HL-60/S4 treated with retinoic acid at 250 ng/mL for 4 days and 3 days (cell line): ENCODE measurements at regions not wholly inside any gene's neighbourhood (a gene's known extent, or its start where the extent isn't known, plus 50 kb on each side); places are given as distances from the start of the nearest gene placed in this dataset.

ENCODE experiments used
- in situ Hi-C: fragments of 300-500 bp; cut with MboI; formaldehyde crosslinking; loops from 2 replicates; pipeline ENCODE4 v1.7.0; 2022; ENCODE audit warnings: low sequenced_read_pairs

DNA sequence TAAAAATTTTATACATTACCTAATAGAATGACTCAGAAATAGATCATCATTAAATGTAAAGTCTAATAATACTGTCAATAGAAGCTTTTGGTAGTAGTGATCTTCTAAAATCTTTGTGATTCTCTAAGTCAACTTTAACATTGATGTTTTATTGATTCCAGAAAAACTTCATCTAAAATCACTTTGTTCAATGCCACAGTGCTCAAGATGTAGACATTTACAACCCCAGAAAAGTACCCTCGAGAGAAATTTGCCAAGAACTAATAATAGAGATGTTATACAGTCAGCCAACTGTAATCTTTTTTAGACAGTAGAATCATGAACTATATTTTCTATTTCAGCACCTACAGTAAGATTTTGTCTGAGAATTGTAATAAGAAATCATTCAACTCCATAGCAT is 369.2 kb upstream of the AKR1E2 start:
- in situ Hi-C loops: no loop called here

DNA sequence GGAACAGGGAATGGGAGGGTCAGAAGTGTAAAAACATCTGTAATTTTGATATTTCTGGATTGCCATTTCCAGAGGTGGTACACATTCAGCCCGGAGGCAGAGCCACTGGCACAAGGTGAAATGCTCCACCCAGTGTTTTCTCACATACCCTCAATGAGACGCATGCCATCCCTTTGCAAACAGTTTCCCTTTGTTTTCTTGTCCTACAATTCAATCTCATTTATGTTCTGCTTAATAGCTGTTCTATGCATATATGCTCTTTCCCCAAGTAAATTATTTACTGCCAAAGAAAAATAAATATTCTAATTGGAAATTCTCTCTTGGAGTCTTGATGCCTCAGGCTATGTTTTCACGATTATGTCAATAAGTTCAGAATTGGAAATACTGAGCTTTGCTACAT is 369.7 kb upstream of the AKR1E2 start:
- in situ Hi-C loops: no loop called here

DNA sequence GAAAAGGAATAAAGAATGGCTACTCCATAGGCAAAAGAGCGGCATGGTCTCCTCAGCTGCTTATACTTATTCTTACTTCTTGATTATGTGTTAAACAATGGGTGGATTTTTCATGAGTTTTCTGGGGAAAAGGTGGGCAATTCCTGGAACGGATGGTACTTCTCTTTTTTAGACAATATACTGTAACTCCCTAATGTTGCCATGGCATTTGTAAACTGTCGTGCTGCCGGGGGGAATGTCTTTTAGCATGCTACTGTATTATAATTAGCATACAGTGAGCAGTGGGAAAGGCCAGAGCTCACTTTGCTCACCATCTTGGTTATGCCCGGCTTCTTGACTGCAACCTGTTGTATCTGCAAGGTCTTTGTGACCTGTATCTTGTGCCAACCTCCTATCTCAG is 372.1 kb upstream of the AKR1E2 start:
- in situ Hi-C loops: no loop called here

DNA sequence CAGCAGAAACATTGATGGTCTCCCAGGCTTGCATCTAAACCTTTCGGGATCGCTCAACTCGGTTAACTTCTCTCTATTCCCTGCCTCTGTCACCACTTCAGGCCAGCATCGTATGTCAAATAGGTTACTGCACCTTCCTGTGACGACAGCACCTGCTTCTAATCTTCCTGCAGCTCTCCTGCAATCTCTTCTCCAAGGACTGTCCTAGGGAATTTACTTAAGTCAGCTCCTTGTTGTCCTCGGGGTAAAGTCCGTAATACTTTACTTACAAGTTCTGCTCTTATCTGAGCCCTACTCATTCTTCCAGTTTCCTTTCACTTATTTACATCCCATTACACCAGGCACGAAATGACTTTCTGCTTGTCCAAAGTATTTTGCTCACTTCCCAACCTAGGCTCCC is 372.7 kb upstream of the AKR1E2 start:
- in situ Hi-C loops: no loop called here

DNA sequence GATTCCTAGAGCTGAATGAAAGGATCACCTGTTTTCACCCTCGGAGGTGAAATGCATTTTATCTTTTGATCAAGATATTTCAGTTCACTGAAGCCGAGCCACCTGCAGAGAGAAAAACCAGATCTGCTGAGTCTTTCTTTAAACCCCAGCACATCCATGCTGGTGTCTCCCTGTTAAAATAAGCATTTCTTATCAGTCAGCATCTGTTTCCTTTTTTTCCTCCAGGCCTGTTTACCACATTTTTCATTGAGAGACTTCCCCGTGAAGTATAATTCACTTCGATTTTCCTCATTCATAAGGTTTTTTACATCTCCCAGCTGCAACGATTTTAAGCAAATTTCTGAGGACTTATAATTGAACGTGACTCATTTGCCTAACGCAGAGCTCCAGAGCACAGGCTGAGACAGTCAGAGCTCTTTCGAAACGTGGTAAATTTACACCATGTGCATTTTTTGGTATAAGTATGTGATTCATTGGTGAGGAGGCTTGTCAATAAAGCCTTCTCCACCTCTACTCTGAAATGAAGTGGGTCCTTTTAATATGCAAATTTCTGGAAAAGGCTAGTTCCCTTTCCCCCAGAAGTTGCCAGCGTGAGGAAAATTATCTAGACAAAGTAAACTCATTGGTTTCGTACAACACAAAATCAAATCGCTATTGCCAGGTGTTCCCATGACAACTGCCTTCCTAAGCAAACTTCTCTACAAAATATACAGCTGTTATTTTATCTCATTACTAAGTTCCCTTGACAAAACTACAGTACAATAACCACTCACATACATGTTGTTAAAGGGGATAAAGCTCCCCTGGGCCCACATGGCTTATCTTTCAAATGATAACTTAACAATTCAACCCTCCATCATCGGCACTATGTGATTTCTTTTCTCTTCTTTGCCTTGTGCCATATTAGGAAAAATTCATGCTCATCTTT is 374.8 kb upstream of the AKR1E2 start:
- in situ Hi-C loops: no loop called here

DNA sequence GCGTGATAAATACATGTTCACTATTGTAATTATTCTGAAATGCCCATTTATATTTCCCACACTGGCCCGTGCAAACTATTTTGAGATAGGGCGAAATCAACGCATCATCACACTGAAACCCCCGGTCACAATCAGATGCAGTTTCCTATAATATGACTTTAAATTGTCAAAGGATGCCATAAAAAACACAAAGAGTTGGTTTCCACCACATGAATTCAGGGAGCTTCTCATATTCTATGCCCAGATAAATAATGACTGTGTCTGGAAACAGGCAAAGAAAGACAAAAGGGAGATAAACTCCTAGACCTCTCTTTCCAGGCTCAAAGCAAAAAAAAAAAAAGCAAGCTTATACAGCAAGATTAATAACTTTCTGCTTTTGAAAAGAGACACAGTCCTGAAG is 375.8 kb upstream of the AKR1E2 start:
- in situ Hi-C loops: no loop called here

DNA sequence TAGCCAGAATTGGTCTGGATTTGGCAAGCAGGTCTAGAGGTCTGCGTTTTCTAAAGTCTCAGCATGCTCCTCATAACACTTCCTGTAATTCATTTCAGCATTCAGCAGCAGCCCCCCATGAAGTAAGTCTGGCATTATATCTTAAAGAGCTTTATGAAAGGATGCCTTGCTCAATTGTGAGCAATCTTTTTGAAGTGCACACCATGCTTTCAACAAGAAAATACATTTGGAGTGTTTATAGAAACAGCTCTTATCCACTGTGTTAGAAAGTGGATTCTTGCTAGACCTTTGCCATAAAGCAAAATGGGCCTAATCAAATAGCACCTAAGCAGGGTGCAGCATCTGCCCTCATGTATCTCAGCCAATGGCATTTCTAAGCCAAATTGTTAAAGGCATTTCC is 378.0 kb upstream of the AKR1E2 start:
- in situ Hi-C loops: no loop called here

DNA sequence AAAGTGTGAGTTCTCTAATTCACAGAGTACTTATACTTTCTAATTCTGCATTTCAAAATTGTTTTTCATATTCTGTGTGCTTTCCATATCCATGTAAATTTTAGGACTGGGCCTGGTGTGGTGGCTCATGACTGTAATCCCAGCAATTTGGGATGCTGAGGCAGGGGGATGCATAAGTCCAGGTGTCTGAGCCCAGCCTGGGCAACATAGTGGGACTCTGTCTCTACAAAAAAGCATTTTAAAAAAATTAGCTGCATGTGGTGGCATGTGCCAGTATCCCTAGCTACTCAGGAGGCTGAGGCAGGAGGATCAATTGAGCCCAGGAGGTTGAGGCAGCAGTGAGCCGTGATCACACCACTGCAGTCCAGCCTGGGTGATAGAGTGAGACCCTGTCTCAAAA is 382.6 kb upstream of the AKR1E2 start:
- in situ Hi-C loops: no loop called here

DNA sequence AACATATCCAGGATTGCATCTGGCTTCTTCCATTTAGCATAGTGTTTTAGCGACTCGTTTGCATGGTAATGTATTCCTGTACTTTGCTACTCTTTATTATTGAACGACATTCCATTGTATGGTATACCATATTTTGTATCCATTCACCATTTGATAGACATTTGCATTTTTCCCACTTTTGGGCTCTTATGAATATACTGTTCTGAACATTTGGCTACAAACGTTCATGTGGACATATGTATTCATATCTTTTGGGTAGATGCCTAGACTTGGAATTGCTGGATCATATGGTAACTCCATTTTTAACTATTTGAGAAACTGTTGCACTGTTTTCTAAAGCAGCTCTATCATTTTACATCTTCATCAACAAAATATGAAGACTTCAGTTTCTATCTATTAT is 383.7 kb upstream of the AKR1E2 start:
- in situ Hi-C loops: no loop called here

DNA sequence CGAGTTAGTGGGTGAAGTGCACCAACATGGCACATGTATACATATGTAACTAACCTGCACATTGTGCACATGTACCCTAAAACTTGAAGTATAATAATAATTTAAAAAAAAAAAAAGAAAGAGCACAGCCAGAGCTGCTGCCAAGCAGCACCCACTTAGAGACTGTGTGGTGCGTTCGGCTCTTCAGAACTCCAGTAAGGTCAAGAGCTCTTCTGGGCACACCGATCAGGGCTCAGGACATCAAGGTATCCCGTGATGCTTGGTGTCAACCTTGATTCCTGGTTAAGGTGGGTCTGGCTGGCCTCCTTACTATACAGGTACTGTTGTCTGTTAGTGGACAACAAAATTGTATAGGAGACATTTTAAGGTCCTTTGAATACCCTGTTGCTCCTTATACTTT is 385.7 kb upstream of the AKR1E2 start:
- in situ Hi-C loops: no loop called here

DNA sequence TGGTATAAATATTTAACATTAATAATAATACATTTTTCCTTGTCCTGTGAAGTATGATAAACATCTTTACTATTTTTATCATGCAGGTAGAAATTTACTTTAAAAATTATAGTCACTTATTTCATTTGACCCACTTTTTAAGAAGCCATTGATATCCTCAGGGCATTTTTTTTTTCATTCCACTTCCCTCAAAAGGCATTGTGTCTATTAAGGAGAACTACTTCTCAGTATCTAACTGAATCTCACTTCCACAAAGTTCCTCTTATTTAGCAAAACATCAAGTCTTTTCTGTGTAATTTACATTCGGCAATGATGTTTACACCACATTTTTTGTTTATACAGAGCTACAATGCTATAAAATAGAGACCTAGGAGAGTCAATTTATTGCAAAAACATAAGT is 388.2 kb upstream of the AKR1E2 start:
- in situ Hi-C loops: no loop called here

DNA sequence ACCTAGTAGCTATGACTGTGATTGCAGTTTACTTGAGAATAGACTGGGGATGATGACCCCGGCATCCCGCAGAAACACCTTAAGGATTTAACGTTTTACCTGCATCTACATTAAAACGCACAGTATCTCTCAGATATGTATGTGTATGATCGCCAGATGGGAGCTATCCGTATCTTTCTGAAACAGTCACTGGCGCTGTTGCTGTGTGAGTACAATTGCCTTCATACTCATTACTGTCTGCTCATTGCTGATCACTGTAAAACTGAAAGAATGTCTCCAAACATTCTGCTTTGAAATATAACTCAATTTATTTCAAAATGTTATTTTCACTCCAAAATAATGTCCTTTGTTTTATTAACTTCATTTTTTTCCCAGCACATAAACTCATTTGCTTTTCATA is 388.9 kb upstream of the AKR1E2 start:
- in situ Hi-C loops: no loop called here

DNA sequence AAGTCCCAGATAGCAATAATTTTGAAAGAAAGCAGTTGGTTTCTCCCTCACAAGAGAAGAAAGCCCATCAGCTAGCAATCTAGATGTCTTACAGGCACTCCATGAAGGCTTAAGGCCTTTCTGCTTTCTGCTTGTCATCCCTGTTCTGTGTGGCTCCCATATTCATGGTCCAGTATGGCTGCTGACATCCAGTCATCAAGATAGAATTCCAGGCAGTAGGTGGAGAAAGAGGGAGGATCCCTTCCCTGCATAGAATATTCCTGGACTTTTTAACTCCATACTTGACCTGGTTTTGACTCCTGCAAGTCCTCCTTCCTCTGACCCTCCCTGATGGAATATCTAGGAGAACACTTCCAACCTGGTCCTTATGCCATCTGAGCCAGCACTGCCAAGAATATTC is 389.9 kb upstream of the AKR1E2 start:
- in situ Hi-C loops: no loop called here

DNA sequence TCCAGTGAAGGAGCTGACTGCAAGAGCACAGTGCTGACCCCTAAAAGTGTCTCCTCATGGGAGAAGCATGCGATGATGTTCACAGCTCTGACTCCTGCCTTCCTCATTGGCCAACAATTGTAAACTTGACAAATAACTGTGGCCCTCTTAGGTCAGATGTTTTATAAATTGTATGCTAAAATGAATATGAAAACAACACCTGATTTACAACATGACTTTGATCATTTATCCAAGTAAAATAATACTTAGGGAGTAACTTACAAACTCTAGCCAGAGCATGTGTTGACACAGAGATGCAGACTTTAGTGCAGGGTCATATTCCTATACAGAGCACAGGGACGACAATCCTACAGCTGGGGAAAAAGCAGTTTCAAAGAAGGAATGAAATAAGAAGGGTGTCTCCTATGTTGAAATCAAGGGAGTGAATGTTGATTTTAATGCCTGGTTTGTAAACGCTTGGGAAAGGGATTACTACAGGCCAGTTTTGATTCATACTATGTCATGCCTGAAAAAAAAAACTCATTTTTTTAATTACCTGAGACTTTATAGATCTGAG is 391.4 kb upstream of the AKR1E2 start:
- in situ Hi-C loops: no loop called here

DNA sequence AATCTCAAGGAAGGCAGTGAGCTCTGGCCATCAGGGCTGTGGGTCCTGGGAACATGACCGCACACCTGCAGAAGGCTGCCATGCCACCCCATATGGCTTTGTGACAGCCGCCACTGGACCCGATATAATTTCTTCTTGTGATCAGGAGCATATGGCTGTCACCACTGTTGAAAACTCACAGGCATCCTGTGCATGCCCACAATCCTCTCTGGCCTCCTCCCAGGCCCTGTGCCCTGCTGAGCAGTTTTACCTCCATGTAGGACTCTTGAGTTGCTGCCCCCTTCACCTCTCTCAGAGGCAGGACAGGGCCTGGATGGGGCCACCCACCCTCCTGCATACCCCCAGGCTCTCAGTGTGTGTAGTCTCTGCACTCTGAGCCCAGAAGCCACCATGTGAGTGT is 391.9 kb upstream of the AKR1E2 start:
- in situ Hi-C loops: no loop called here

DNA sequence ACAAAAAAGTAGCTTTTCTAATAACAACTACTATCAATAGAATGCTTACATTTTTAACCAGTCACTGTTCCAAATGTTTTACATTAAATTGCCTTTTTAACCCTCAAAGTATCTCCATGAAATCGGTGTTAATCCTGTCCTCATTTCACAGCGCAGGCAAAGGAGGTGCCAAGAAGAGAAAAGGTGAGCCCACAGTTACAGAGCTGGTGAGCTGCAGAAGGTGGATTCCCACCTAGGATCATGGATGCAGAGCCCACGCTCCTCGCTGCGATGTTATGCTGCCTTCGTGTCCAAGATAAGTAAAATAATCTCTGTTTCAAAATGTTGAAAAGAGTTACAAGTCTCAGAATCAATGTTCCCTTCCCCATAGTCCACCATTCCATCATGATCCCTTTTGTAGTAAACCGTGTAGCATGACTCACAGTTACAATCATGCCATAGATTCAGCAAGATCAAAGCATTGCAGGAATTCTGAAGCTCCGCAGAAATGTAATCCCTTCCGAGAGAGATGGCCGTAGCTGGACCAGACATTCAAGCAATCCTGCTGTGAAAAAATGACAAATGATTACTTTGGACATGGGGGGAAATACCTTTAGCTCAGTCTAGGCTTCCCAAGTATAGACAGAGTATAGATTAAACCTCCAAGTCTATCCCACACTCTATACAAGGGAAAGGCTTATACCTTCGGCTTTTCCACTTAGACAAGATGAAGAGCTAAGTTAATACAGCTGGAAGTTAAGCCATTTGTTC is 394.7 kb upstream of the AKR1E2 start:
- in situ Hi-C loops: no loop called here

DNA sequence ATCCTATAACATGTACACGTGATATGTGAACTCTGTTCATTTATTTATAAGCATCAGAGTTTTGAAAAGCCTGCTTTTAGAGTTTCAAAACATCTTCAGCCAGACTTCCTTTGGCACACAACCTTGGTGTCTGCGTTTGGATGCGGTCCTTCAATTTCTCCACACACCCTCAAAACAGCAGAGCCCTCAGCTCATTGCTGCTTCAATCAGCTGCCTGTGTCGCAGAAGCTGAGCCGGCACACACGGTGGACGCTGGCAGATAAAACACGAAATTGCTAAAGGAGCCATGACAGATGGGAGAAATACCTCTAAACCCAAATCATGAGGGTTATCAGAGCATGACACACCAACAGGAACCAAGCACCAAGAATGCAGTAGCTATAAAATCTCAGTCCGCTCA is 396.4 kb upstream of the AKR1E2 start:
- in situ Hi-C loops: no loop called here

DNA sequence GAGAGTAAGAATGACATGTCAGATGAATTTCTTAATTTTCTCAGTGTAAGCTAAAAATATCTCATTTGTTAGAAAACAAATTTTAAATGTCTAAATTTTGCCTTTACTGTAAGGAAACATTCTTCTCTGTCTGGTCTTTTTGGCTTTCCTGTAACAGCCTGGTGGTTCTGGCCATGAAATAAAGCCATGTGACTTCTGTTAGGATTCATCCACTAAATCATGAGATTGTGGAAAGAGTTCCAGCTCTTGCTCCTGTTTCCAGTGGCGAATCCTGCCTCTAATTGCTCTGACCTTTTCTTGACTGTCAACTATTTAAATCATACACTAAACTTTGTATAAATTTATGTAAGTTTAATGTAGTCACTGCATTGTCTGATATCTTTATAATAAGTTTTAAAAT is 398.5 kb upstream of the AKR1E2 start:
- in situ Hi-C loops: no loop called here

DNA sequence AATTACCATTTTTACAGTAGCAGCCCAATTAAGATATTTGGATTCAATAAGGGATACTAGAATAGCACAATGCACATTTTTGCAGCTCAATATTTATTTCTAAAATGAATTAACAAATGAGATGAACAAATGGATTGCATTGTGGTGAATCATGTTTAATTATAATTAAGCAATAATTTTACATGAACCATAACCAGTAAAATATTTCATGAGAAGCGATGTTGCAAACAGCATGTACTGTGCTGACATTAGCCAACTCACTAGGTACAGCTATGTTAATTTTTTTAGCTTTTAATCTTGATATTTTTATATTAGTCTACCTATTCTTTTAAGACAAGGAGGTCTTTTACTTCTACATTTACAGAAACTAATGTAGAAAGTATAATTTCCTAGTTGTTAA is 399.1 kb upstream of the AKR1E2 start:
- in situ Hi-C loops: no loop called here

DNA sequence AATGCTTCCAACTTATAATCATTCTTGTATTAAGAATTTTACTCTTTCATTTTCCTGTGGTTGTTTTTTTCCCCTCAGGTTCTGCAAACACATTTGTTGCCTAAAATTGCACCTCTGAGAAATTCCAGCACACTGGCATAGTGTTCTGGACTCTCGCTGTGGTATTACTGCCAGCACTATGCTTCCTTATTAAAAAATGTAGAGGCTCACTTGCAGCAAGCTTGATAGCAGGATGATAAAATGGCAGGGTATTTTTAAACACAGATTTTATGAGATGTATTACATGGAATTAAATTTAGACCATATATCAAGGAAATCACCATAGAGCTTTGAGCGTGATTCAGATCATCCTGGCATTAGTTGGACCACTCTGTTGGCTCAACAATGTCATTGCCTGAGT is 416.7 kb upstream of the AKR1E2 start:
- in situ Hi-C loops: no loop called here

DNA sequence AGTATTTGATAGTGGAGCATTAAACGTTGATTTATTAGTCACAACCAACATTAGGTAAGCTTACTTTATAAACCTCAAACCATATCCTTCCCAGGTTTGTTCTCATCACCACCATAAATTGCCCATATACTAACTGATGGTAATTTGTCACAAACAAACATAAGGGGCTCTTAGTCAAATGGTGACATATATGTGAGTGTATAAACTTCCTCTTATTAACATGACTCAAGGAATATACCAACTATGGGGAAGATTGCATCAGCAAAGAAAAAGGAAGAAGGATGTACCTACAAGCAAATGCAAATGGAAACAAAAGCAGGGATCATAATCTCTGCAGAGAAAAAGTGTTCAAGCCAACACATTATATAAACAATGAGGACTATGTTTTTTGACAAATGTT is 418.2 kb upstream of the AKR1E2 start:
- in situ Hi-C loops: no loop called here

DNA sequence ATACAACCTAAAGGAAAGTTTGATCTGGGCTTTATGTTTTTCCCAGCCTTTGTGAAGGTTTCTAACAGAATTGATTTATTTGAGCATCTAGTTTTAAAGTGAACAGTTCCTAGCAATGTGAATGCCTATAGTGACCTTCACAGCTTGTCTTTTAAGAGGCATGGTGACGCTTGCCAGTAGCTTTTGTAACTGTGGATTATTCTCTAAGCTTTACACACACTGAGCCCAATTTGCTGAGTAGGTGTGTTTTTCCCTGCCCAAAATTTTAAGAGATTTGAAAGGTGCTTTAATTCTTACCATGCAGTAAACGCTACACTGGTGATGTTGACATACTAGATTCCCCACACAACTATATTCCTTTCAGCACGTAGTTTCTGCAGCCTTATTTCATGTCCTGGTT is 420.2 kb upstream of the AKR1E2 start:
- in situ Hi-C loops: no loop called here
